ENCODE measurements at regions not wholly inside any gene's neighbourhood (a gene's known extent, or its start where the extent isn't known, plus 50 kb on each side); places are given as distances from the start of the nearest gene placed in this dataset.

- no peak for DNase-seq
Observed at GRCh38 chr10:4003348-4003973, 218.5 kb upstream of the KLF6 start.

- DNase-seq: no peak
Observed at GRCh38 chr10:4001811-4002210, 216.8 kb upstream of the KLF6 start.

GRCh38 chr10:3999642-4000041 is 214.6 kb upstream of the KLF6 start:
- no peak for DNase-seq

- DNase-seq: no peak
Observed at GRCh38 chr10:3996697-3997096, 211.7 kb upstream of the KLF6 start.

GRCh38 chr10:3995302-3996210 is 210.5 kb upstream of the KLF6 start:
- no peak for DNase-seq

GRCh38 chr10:3992382-3993178 is 207.6 kb upstream of the KLF6 start:
- no peak for DNase-seq

GRCh38 chr10:3990307-3990706 is 205.3 kb upstream of the KLF6 start:
- DNase-seq: no peak

- no peak for DNase-seq
Observed at GRCh38 chr10:3987143-3987974, 202.3 kb upstream of the KLF6 start.

GRCh38 chr10:3986493-3987142 is 201.6 kb upstream of the KLF6 start:
- no peak for DNase-seq

- no peak for DNase-seq
Observed at GRCh38 chr10:3982746-3983442, 197.9 kb upstream of the KLF6 start.

- no peak for DNase-seq
Observed at GRCh38 chr10:3981300-3981699, 196.3 kb upstream of the KLF6 start.

GRCh38 chr10:3980660-3981059 is 195.7 kb upstream of the KLF6 start:
- DNase-seq: no peak

GRCh38 chr10:3980144-3980543 is 195.1 kb upstream of the KLF6 start:
- no peak for DNase-seq

- peak in 1 of 2 experiments; percentile 31 for DNase-seq
Observed at GRCh38 chr10:3978761-3979160, 193.8 kb upstream of the KLF6 start.

- DNase-seq: no peak
Observed at GRCh38 chr10:3978174-3978573, 193.2 kb upstream of the KLF6 start.

GRCh38 chr10:3977761-3978160 is 192.8 kb upstream of the KLF6 start:
- no peak for DNase-seq

GRCh38 chr10:3976718-3977117 is 191.7 kb upstream of the KLF6 start:
- no peak for DNase-seq

- DNase-seq: no peak
Observed at GRCh38 chr10:3976171-3976570, 191.2 kb upstream of the KLF6 start.

- DNase-seq: no peak
Observed at GRCh38 chr10:3975016-3975415, 190.0 kb upstream of the KLF6 start.

- peak in 1 of 2 experiments; percentile 17 for DNase-seq
Observed at GRCh38 chr10:3972460-3973301, 187.7 kb upstream of the KLF6 start.
